ENCODE measurements at regions not wholly inside any gene's neighbourhood (a gene's known extent, or its start where the extent isn't known, plus 50 kb on each side); places are given as distances from the start of the nearest gene placed in this dataset.

DNA sequence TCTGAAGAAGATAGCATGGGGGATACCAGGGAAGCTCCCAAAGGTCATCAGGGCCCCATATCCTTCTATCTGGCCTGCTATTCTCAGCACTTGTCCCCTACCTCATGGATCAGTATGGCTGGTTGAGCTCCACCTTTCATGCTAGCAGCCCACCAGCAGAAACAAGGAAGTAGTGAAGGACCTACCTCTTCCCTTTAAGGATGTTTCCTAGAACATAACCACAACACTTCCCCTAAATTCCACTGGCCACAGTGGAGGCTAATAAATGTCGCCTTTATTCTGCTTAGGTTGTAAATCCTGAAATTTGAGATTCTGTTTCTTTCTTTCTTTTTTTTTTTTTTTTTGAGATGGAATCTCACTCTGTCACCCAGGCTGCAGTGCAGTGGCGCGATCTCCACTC, 128.6 kb upstream of the PARP11 start:
- Histone ChIP-seq H3K27me3 (ENCODE audit: control insufficient read depth in 1 of 2, insufficient read depth in 1 of 2, low read length in 2 of 2) (peaks cover 27 to 58% of the 10 kb centered on the region in 2 experiments), H3K23ac (ENCODE audit: low read length in 2 of 2) (no peak overlapping the region), H3K14ac (ENCODE audit: low read length in 2 of 2) (no peak overlapping the region), H3K36me3 (ENCODE audit: control insufficient read depth in 1 of 2, insufficient read depth in 2 of 2, low read depth in 1 of 2, low read length in 2 of 2) (no peaks in the 10 kb centered on the region), H2AK5ac (ENCODE audit: low read length, severe bottlenecking) (no peak overlapping the region), H3K27ac (ENCODE audit: low read length, poor library complexity, severe bottlenecking) (no peak overlapping the region), H4K8ac (ENCODE audit: low read length) (no peak overlapping the region), H3K9me3 (ENCODE audit: control insufficient read depth, low read length) (no peaks in the 10 kb centered on the region), H3K4me1 (ENCODE audit: control insufficient read depth, insufficient read depth, low read depth, low read length) (peaks cover 3% of the 10 kb centered on the region), H2BK5ac (ENCODE audit: low read depth, low read length, poor library complexity, severe bottlenecking) (no peak overlapping the region), H3K9ac (ENCODE audit: low read length) (no peak overlapping the region), H4K91ac (ENCODE audit: low read length) (no peak overlapping the region), H3K4ac (ENCODE audit: low read depth in 1 of 2, low read length in 2 of 2) (no peak overlapping the region), H2AFZ (ENCODE audit: low read depth, low read length) (no peak overlapping the region), H3K4me2 (ENCODE audit: low read length, poor library complexity, severe bottlenecking) (no peak overlapping the region), H2BK120ac (ENCODE audit: low read depth, low read length) (no peak overlapping the region), H3K79me1 (replicated peaks; ENCODE audit: low read length, poor library complexity, severe bottlenecking) (no peaks in the 10 kb centered on the region), H2BK15ac (ENCODE audit: low read depth, poor library complexity, severe bottlenecking) (no peak overlapping the region), H3K4me3 (ENCODE audit: insufficient read depth in 1 of 2, low read depth in 1 of 2, low read length in 2 of 2) (no peak overlapping the region), H2BK12ac (ENCODE audit: low read length in 2 of 2) (no peak overlapping the region), H3K18ac (ENCODE audit: low read depth in 1 of 2, low read length in 2 of 2) (no peak overlapping the region)
- no peak for DNase-seq
- 80% methylated on average over 1 of the region's 3 CpGs for WGBS

DNA sequence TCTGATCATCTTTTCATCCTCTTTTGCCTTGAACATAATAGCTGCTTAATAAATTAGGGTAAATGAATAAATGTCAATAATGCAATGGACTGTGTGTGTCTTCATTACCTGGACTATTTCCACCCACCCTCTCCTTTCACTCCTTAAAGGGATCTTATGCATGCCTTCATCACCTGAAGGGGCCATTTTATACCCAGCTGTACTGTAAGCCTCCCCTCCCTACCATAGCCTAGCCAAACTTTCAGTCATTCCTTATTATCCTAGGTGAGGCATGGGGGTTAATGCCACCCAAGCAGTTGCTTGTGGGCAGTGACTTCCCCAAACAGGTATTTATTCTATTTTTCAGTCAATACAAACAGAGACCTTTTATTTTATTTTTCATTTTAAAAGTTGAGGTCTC, 127.8 kb upstream of the PARP11 start:
- Histone ChIP-seq H2BK5ac (ENCODE audit: low read depth, low read length, poor library complexity, severe bottlenecking) (no peak overlapping the region), H3K36me3 (ENCODE audit: control insufficient read depth in 1 of 2, insufficient read depth in 2 of 2, low read depth in 1 of 2, low read length in 2 of 2) (no peaks in the 10 kb centered on the region), H3K27ac (ENCODE audit: low read length, poor library complexity, severe bottlenecking) (no peak overlapping the region), H3K4me1 (ENCODE audit: control insufficient read depth, insufficient read depth, low read depth, low read length) (peaks cover 3% of the 10 kb centered on the region), H3K4me3 (ENCODE audit: insufficient read depth in 1 of 2, low read depth in 1 of 2, low read length in 2 of 2) (no peak overlapping the region), H4K8ac (ENCODE audit: low read length) (no peak overlapping the region), H3K18ac (ENCODE audit: low read depth in 1 of 2, low read length in 2 of 2) (no peak overlapping the region), H2BK12ac (ENCODE audit: low read length in 2 of 2) (no peak overlapping the region), H3K4ac (ENCODE audit: low read depth in 1 of 2, low read length in 2 of 2) (no peak overlapping the region), H3K23ac (ENCODE audit: low read length in 2 of 2) (no peak overlapping the region), H3K9ac (ENCODE audit: low read length) (no peak overlapping the region), H2BK120ac (ENCODE audit: low read depth, low read length) (no peak overlapping the region), H2AFZ (ENCODE audit: low read depth, low read length) (no peak overlapping the region), H3K79me1 (replicated peaks; ENCODE audit: low read length, poor library complexity, severe bottlenecking) (no peaks in the 10 kb centered on the region), H3K14ac (ENCODE audit: low read length in 2 of 2) (no peak overlapping the region), H3K9me3 (ENCODE audit: control insufficient read depth, low read length) (no peaks in the 10 kb centered on the region), H4K91ac (ENCODE audit: low read length) (no peak overlapping the region), H3K27me3 (ENCODE audit: control insufficient read depth in 1 of 2, insufficient read depth in 1 of 2, low read length in 2 of 2) (peaks cover 27 to 63% of the 10 kb centered on the region in 2 experiments), H3K4me2 (ENCODE audit: low read length, poor library complexity, severe bottlenecking) (no peak overlapping the region), H2BK15ac (ENCODE audit: low read depth, poor library complexity, severe bottlenecking) (no peak overlapping the region), H2AK5ac (ENCODE audit: low read length, severe bottlenecking) (no peak overlapping the region)
- DNase-seq = no peak

DNA sequence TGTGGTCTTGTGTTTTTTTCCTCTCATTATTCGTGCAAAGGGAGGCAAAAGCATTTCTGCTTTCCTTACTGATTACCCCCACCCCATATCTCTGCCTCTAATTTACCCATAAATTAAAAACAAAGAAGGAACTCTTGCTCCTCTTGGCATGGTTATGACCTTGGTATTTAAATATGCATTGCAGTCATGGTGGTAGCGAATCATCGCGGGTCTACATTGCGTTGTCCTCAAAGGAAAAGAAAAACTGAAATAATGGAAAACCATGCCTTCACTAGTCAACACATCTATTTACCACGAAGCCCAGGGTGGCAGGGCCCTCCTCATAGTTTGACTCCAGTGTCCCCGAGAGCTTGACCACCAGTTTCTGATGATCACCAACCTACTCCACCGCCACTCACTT, 126.7 kb upstream of the PARP11 start:
- Histone ChIP-seq H3K4me3 (ENCODE audit: insufficient read depth in 1 of 2, low read depth in 1 of 2, low read length in 2 of 2) (no peak overlapping the region), H2BK5ac (ENCODE audit: low read depth, low read length, poor library complexity, severe bottlenecking) (no peak overlapping the region), H4K8ac (ENCODE audit: low read length) (no peak overlapping the region), H3K18ac (ENCODE audit: low read depth in 1 of 2, low read length in 2 of 2) (no peak overlapping the region), H3K4me2 (ENCODE audit: low read length, poor library complexity, severe bottlenecking) (no peak overlapping the region), H2BK12ac (ENCODE audit: low read length in 2 of 2) (no peak overlapping the region), H3K23ac (ENCODE audit: low read length in 2 of 2) (no peak overlapping the region), H3K9ac (ENCODE audit: low read length) (no peak overlapping the region), H2BK15ac (ENCODE audit: low read depth, poor library complexity, severe bottlenecking) (no peak overlapping the region), H2AFZ (ENCODE audit: low read depth, low read length) (no peak overlapping the region), H2AK5ac (ENCODE audit: low read length, severe bottlenecking) (no peak overlapping the region), H3K79me1 (replicated peaks; ENCODE audit: low read length, poor library complexity, severe bottlenecking) (no peaks in the 10 kb centered on the region), H3K27me3 (ENCODE audit: control insufficient read depth in 1 of 2, insufficient read depth in 1 of 2, low read length in 2 of 2) (peaks cover 27 to 62% of the 10 kb centered on the region in 2 experiments), H3K36me3 (ENCODE audit: control insufficient read depth in 1 of 2, insufficient read depth in 2 of 2, low read depth in 1 of 2, low read length in 2 of 2) (no peaks in the 10 kb centered on the region), H4K91ac (ENCODE audit: low read length) (no peak overlapping the region), H3K4ac (ENCODE audit: low read depth in 1 of 2, low read length in 2 of 2) (no peak overlapping the region), H3K14ac (ENCODE audit: low read length in 2 of 2) (no peak overlapping the region), H3K9me3 (ENCODE audit: control insufficient read depth, low read length) (no peaks in the 10 kb centered on the region), H3K27ac (ENCODE audit: low read length, poor library complexity, severe bottlenecking) (no peak overlapping the region), H3K4me1 (ENCODE audit: control insufficient read depth, insufficient read depth, low read depth, low read length) (peaks cover 3% of the 10 kb centered on the region), H2BK120ac (ENCODE audit: low read depth, low read length) (no peak overlapping the region)
- DNase-seq = no peak
- 86% methylated on average over 8 of the region's 8 CpGs for WGBS

DNA sequence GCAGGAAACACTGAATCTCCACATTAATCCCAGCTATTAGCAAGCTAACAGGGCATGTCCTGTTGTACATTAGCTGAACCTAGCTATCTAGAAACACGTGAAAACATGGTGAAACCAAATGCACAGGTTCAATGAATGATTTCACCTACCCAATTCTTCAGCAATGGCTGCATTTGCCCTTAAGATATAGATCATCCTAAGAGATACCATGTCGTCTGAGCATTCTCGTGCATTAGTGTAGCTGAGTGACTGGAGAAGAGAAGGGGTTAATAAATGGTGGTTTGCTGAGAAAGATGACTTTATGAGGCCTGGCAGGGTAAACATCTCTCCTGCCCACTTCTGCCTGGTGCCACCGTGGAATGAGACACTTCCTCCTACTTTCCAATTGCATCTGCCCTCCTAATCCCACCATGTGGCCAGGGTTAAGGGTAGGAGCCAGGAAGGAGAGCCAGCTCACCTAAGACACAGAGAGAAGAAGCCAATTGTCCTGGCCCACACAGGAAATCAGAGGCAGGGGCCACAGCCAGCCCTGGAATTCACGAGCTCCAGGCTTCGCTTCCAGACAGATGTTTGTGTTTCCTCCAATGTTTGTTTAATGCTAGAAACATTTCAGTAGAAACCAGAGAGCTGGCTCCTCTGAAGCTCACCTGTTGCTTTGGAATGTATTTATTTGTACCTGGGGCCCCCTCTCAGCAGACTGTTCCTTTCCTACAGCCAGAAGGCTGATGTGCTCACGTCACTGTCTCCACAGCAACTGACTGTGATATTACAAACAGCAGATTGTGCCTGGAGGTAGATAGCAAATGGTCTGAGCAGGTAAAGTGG, 126.0 kb upstream of the PARP11 start:
- no peak overlapping the region for H2BK12ac ChIP-seq (ENCODE audit: low read length in 2 of 2)
- no peak overlapping the region for H3K4me3 ChIP-seq (ENCODE audit: insufficient read depth in 1 of 2, low read depth in 1 of 2, low read length in 2 of 2)
- no peaks in the 10 kb centered on the region for H3K79me1 ChIP-seq (replicated peaks; ENCODE audit: low read length, poor library complexity, severe bottlenecking)
- H3K4me1 ChIP-seq (ENCODE audit: control insufficient read depth, insufficient read depth, low read depth, low read length) = peaks cover 3% of the 10 kb centered on the region
- peaks cover 23 to 60% of the 10 kb centered on the region in 2 experiments for H3K27me3 ChIP-seq (ENCODE audit: control insufficient read depth in 1 of 2, insufficient read depth in 1 of 2, low read length in 2 of 2)
- H3K14ac ChIP-seq (ENCODE audit: low read length in 2 of 2) = no peak overlapping the region
- no peak overlapping the region for H2BK120ac ChIP-seq (ENCODE audit: low read depth, low read length)
- no peak overlapping the region for H2AK5ac ChIP-seq (ENCODE audit: low read length, severe bottlenecking)
- no peak overlapping the region for H3K9ac ChIP-seq (ENCODE audit: low read length)
- H3K36me3 ChIP-seq (ENCODE audit: control insufficient read depth in 1 of 2, insufficient read depth in 2 of 2, low read depth in 1 of 2, low read length in 2 of 2) = no peaks in the 10 kb centered on the region
- no peak overlapping the region for H3K23ac ChIP-seq (ENCODE audit: low read length in 2 of 2)
- H2BK15ac ChIP-seq (ENCODE audit: low read depth, poor library complexity, severe bottlenecking) = no peak overlapping the region
- H3K9me3 ChIP-seq (ENCODE audit: control insufficient read depth, low read length) = no peaks in the 10 kb centered on the region
- H2AFZ ChIP-seq (ENCODE audit: low read depth, low read length) = no peak overlapping the region
- H2BK5ac ChIP-seq (ENCODE audit: low read depth, low read length, poor library complexity, severe bottlenecking) = no peak overlapping the region
- H4K91ac ChIP-seq (ENCODE audit: low read length) = no peak overlapping the region
- H3K4ac ChIP-seq (ENCODE audit: low read depth in 1 of 2, low read length in 2 of 2) = no peak overlapping the region
- H4K8ac ChIP-seq (ENCODE audit: low read length) = no peak overlapping the region
- no peak overlapping the region for H3K18ac ChIP-seq (ENCODE audit: low read depth in 1 of 2, low read length in 2 of 2)
- 58% methylated on average over 6 of the region's 7 CpGs for WGBS
- H3K27ac ChIP-seq (ENCODE audit: low read length, poor library complexity, severe bottlenecking) = no peak overlapping the region
- DNase-seq = no peak
- no peak overlapping the region for H3K4me2 ChIP-seq (ENCODE audit: low read length, poor library complexity, severe bottlenecking)

Data from mesenchymal stem cell (in vitro differentiated cells and primary cell).